K562 (cell line): ENCODE measurements at regions not wholly inside any gene's neighbourhood (a gene's known extent, or its start where the extent isn't known, plus 50 kb on each side); places are given as distances from the start of the nearest gene placed in this dataset.

Experiments
- ATAC-seq: fragments of 200-7000 bp; cut with Tn5 transposase; 3 replicates; pipeline ENCODE4 v1.9.1; 2020; ENCODE audit warnings: moderate library complexity
- BruUV-seq: library from RNA; stranded (reverse); fragments of 400-500 nt; replicated peaks from 2 replicates; lab custom pipeline; 2021; lab: Mats Ljungman, UMichigan
- CTCF ChIA-PET: fragments of 300-600 bp; formaldehyde crosslinking; extraction: SDS; loops from one replicate; lab custom pipeline; 2021; ENCODE audit warnings: low intra/inter-chr PET ratio; lab: Yijun Ruan, JAX
- POLR2A ChIA-PET: fragments of 300-600, 350-650 bp; sonication (Branson Sonifier 250); formaldehyde crosslinking; extraction: SDS; loops from one replicate; lab custom pipeline; 2021; ENCODE audit warnings: antibody characterized with exemption, inconsistent platforms; lab: Yijun Ruan, JAX
- DNase-seq, 4 experiments: peaks; one replicate each; pipeline versions ENCODE4 v3.0.0 to v3.0.0-alpha.2; 2011 to 2018; ENCODE audit warnings: low spot score in 3 of 4, mixed read lengths in 3 of 4; ENCODE audit errors: extremely low read depth in 1 of 4
- FAIRE-seq: peaks from 2 replicates; lab custom pipeline; 2011; peaks lifted over from hg19 to GRCh38; lab: Jason Lieb, UNC
- H2AFZ ChIP-seq: 2 replicates; pipeline ENCODE4 v1.6.0; 2011; ENCODE audit warnings: low read depth, low read length, control low read depth, inconsistent platforms
- H3K27ac ChIP-seq: fragments of 200-600 bp; 3 replicates; pipeline ENCODE4 v1.8.0; 2011; ENCODE audit warnings: low read depth, mild to moderate bottlenecking, control low read depth, inconsistent platforms, low read length, moderate library complexity, mixed read lengths; ENCODE audit errors: extremely low read depth
- H3K27me3 ChIP-seq, 2 experiments: fragments of 300-600 bp in 1 of 2; 2 replicates in 1 of 2; 3 replicates in 1 of 2; pipeline versions ENCODE4 v1.6.0 to v1.8.0; 2011; ENCODE audit warnings: inconsistent platforms in 2 of 2, low read length in 2 of 2, mild to moderate bottlenecking in 1 of 2, mixed read lengths in 1 of 2, moderate library complexity in 1 of 2; ENCODE audit not compliant: control insufficient read depth in 2 of 2, insufficient read depth in 2 of 2
- H3K36me3 ChIP-seq: fragments of 300-600 bp; 3 replicates; pipeline ENCODE4 v1.8.0; 2011; ENCODE audit warnings: mild to moderate bottlenecking, low read length, inconsistent platforms; ENCODE audit not compliant: control insufficient read depth, insufficient read depth
- H3K4me1 ChIP-seq, 2 experiments: fragments of 200-600 bp in 1 of 2; replicated peaks in 1 of 2; 2 replicates in 1 of 2; 3 replicates in 1 of 2; pipeline versions ENCODE4 v1.5.1 to v1.8.0; 2011; ENCODE audit warnings: inconsistent platforms in 2 of 2, low read length in 2 of 2, mild to moderate bottlenecking in 1 of 2, mixed read lengths in 1 of 2, moderate library complexity in 1 of 2; ENCODE audit not compliant: control insufficient read depth in 2 of 2, insufficient read depth in 2 of 2
- H3K4me2 ChIP-seq: 2 replicates; pipeline ENCODE4 v1.6.1; 2011; ENCODE audit warnings: low read length, control low read depth, inconsistent platforms, mixed read lengths; ENCODE audit not compliant: insufficient read depth
- H3K4me3 ChIP-seq: fragments of 200-600 bp; sonication (generic), shearing (Covaris generic); 2 replicates; pipeline ENCODE4 v1.5.1; 2016; ENCODE audit warnings: control low read depth, inconsistent platforms
- H3K79me2 ChIP-seq: fragments of 200-600 bp; 3 replicates; pipeline ENCODE4 v1.8.0; 2011; ENCODE audit warnings: low read length, inconsistent platforms; ENCODE audit not compliant: control insufficient read depth, insufficient read depth
- H3K9ac ChIP-seq, 2 experiments: 2 replicates each; pipeline versions ENCODE4 v1.6.0 to v1.6.1; 2011; ENCODE audit warnings: low read depth in 2 of 2, low read length in 2 of 2, control low read depth in 1 of 2, inconsistent platforms in 1 of 2, mild to moderate bottlenecking in 1 of 2, mixed read lengths in 1 of 2; ENCODE audit not compliant: insufficient read depth in 1 of 2
- H3K9me1 ChIP-seq: one replicate; pipeline ENCODE4 v1.6.0; 2011; ENCODE audit warnings: inconsistent platforms, mild to moderate bottlenecking, low read length, moderate library complexity; ENCODE audit not compliant: control insufficient read depth, insufficient read depth
- H3K9me3 ChIP-seq: replicated peaks from 2 replicates; pipeline ENCODE4 v1.5.1; 2011; ENCODE audit warnings: low read depth, low read length, inconsistent platforms; ENCODE audit not compliant: control insufficient read depth, insufficient read depth
- H4K20me1 ChIP-seq: replicated peaks from 2 replicates; pipeline ENCODE4 v1.6.1; 2011; ENCODE audit warnings: low read length, inconsistent platforms, mixed read lengths; ENCODE audit not compliant: control insufficient read depth, insufficient read depth
- NELFE ChIP-seq: IDR thresholded peaks from 2 replicates; pipeline ENCODE4 v1.6.1; 2011; ENCODE audit warnings: mild to moderate bottlenecking; ENCODE audit not compliant: insufficient read depth, insufficient read length
- WGBS: fragments of 100-300 bp; shearing (Covaris generic); methylation state at CpG from one replicate; pipeline ENCODE4 v1.1.6; 2016; ENCODE audit warnings: low coverage, mixed read lengths; ENCODE audit not compliant: insufficient coverage; ENCODE audit errors: missing lambda C conversion rate; 5-methylcytosine and 5-hydroxymethylcytosine counted together
- in situ Hi-C: fragments of 300-500 bp; cut with MboI; formaldehyde crosslinking; loops from 4 replicates; pipeline ENCODE4 v1.15.0; 2018; ENCODE audit warnings: inconsistent platforms, mixed read lengths
- intact Hi-C: fragments of 100-400 bp; cut with micrococcal nuclease; formaldehyde crosslinking; loops from 2 replicates; pipeline ENCODE4 v1.14.2; 2022
- TF ChIP-seq, protein P1 (sequence below): sonication (generic); formaldehyde crosslinking; IDR thresholded peaks from 2 replicates; pipeline ENCODE4 v1.8.1; 2023; ENCODE audit warnings: mild to moderate bottlenecking, missing genetic modification reagents, moderate library complexity
- TF ChIP-seq, protein P2 (sequence below): fragments of 450-650 bp; IDR thresholded peaks from 2 replicates; pipeline ENCODE4 v1.6.1; 2016; ENCODE audit warnings: low read depth, mild to moderate bottlenecking, moderate library complexity

DNA sequence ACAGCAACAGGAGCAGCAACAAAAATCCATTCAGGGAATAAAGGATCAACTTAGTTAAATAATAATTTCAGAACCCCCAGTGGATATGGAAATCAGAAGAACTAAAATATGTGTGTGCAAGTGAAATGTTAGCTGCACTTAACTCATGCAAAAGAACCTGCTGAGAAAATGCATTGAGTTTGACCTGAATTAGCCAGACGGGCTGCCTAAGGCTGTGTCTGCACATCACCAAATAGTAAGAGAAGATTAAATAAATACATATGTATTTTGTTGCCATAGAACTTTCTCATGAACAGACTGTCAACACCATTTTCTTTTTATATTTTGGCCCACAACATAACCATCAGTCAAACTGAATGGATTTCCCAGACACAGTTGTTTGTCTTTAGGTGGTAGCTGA lies 262.0 kb upstream of the PIK3C3 start:
- ATAC-seq (no peak), FAIRE-seq (no peak), DNase-seq (no peak)
- no peaks in the 10 kb centered on the region for H3K9me3 ChIP-seq
- H3K4me3 ChIP-seq, result no peak overlapping the region
- no peak overlapping the region for H3K27ac ChIP-seq
- no TSS peak for BruUV-seq
- ChIA-PET POLR2A (no interaction called here), CTCF (no interaction called here)
- H3K4me1 ChIP-seq, result no peaks in the 10 kb centered on the region
- no peaks in the 10 kb centered on the region for H3K79me2 ChIP-seq
- no peak overlapping the region for H2AFZ ChIP-seq
- intact Hi-C loops (no loop called here), in situ Hi-C loops (no loop called here)
- no peaks in the 10 kb centered on the region for H3K27me3 ChIP-seq
- no peaks in the 10 kb centered on the region for H3K36me3 ChIP-seq
- no peaks in the 10 kb centered on the region for H4K20me1 ChIP-seq
- no peak overlapping the region for H3K9ac ChIP-seq
- no peak overlapping the region for H3K4me2 ChIP-seq
- 0% methylated on average over 1 of the region's 1 CpG for WGBS
- no peak for TF ChIP-seq NELFE
- TF ChIP-seq, protein P1, sequence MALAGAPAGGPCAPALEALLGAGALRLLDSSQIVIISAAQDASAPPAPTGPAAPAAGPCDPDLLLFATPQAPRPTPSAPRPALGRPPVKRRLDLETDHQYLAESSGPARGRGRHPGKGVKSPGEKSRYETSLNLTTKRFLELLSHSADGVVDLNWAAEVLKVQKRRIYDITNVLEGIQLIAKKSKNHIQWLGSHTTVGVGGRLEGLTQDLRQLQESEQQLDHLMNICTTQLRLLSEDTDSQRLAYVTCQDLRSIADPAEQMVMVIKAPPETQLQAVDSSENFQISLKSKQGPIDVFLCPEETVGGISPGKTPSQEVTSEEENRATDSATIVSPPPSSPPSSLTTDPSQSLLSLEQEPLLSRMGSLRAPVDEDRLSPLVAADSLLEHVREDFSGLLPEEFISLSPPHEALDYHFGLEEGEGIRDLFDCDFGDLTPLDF (CRISPR knock-in tag), result no peak
- TF ChIP-seq, protein P2, sequence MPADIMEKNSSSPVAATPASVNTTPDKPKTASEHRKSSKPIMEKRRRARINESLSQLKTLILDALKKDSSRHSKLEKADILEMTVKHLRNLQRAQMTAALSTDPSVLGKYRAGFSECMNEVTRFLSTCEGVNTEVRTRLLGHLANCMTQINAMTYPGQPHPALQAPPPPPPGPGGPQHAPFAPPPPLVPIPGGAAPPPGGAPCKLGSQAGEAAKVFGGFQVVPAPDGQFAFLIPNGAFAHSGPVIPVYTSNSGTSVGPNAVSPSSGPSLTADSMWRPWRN, result no peak
- H3K9me1 ChIP-seq, result no peaks in the 10 kb centered on the region
